ENCODE measurements at regions not wholly inside any gene's neighbourhood (a gene's known extent, or its start where the extent isn't known, plus 50 kb on each side); places are given as distances from the start of the nearest gene placed in this dataset.

DNA sequence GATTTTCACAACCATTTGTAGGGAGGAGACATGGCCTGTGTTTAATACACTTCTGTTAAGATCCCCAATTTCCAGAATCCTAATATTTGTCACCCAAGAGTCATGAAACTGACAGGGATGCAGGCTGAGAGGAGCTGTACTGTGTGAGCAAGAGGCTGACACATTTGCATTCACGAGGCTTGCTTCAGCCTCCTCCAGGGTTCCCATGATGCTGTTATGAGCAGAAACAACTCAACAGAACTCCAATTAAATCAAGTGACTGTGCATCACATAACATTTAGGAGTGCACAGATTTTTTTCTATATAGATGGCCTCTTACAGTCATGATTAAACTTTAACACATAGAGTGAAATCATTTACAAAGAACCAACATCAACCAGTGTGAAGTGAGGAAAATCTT is 292.3 kb upstream of the STT3B start:
- H3K27ac ChIP-seq = no peak overlapping the region
- no peak for DNase-seq (ENCODE audit: low read depth, low spot score)

DNA sequence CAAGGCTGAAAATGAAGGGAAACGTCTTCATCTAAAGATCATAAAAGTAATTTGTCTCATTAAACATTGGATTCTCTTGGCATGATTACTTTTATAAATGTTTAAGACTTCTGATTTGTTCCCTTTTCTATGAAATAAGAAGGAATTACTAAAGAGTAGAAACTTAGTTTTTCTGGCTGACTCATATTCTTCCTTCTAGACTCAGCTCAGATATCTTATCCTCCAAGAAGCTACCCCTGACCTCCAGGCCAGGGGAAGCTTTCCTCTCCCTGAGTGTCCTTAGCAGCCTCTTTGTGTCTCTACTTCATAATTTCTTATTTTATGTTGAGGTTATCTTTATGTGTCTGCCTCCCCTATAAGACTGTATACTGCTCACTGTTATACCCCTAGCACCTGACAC is 291.9 kb upstream of the STT3B start:
- DNase-seq (ENCODE audit: low read depth, low spot score) = no peak
- H3K27ac ChIP-seq = no peak overlapping the region

DNA sequence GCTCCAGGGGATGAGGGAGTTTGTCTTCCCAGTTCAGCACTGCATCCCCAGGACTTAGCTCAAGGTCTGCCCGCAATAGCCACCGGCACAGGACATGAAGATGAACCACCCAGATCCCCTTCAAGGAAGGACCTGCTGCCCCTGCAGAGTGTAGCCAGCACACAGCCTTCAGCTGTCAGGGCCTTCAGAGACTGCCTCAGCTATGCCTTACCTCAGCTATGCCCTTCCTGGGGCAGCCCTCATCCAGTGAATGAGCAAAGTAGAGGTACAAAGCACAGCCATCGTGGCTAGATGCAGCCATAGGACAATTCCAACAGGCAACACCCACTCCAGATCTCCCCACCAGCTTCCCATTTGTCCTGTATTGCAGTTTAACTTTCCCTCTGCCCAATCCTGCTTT is 291.2 kb upstream of the STT3B start:
- DNase-seq (ENCODE audit: low read depth, low spot score) = no peak
- H3K27ac ChIP-seq = no peak overlapping the region

DNA sequence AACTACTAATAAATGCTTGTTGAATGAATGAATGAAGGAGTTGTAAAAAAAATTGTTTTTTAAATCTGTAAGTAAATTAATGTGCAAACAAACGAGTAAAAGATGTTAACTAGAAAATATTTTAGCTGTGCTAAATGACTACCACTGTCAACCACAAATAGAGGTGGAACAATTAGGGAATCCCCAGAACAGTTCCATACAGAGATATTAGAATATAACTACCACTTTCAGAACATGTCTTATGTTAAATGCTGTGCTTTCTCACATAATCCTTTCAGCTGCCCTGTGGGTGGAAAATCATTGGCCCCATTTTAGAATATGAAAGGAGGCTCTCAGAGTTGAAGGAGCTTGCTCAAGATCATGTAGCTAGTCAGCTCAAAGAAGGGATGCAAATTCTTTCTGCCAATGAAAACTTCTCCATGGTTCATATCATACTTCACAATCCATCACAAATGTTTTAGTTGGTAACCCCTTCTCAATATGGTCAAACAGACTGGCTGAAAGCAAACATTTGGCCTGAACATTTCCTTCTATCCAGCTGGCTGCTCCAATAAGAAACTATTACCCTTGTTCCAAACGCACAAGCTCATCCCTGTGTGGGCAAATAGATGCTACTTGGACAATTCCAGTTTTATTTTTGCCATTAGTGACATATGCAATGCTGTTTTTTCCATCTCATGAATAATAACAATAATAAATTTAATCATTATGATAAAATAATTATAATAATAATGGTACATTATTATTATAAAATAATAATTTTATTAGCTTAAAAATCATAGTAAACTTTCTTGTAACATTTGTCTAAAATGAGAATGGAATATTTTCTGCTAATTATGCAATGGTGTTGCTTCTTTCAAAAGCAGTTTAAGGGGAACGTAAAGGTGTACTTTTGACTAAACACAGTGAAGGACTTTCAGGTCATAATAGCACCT is 290.4 kb upstream of the STT3B start:
- H3K27ac ChIP-seq = no peak overlapping the region
- DNase-seq (ENCODE audit: low read depth, low spot score) = no peak

DNA sequence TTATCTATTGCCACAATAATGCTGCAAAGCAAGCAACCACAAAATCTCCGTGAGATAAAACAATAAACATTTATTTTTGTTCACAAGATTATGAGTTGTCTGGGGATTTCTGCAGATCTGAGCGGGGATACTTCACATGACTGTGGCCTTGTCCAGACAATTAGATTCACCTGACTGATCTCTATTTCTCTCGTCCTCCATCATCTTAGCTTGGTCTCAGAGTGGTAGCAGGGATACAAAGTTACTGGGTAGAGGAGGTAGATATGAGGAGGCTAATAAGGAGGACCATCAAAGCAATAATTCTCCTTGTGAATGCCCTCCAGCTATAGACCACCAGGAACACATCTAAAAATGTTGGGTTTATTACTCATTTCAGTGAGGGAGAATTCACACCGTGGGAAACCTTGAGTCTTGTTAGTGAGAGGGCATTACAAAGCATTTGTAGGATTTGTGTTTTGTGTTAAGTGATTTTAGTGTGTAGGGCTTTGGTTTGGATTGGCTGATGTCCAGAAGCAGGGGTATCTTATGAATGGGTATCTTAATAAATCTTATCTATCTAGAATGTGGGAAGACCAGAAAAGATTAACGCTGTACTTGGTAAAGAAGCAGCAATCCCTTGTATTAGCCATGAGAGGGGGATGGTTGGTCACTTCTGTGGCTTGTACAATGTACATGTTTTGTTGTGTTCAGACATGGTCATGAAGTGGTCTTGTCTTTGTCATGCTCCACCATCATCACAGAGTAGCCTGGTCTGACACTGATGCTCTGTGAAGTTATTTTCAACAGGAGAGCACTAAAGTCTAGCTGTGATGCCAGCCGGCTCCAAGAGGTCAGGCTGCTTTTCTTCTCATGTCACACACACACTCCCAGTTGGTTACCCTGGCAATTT is 287.6 kb upstream of the STT3B start:
- DNase-seq (ENCODE audit: low read depth, low spot score) = no peak
- H3K27ac ChIP-seq = no peak overlapping the region

DNA sequence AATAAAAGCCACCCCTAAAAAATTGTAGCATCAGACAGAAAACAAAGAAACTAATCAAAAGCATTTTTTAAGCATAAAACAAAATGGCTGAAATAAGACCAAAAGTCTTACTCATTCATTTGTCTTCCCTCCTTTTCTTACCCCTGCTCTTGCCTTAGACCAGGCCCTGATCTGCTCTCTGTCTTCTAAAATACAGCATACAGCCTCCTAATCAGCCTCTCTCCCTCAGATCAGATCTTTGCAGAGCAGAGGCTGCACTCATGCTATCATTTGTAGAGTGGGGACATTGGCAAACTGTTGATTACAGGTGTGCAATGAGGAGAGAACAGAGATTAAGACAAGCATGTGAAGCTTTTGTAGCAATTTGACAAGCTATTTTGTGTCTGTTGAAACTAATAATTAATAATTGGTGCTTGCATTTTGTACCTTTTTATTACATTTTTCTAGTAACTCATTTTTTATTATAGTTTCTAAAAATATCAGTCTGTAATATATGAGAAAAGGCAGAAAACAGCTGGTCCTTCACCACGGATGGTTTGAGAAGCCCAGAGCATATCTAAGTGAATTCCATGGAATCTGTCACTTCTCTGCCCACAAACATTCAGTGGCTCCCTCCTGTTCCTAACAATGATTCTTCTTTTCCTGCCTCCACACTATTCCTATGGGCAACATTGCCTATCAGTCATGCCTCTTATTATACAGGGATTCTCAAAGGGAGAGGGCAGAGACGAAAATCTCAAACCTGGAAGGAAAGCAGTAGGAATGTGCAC is 286.2 kb upstream of the STT3B start:
- H3K27ac ChIP-seq = no peak overlapping the region
- no peak for DNase-seq (ENCODE audit: low read depth, low spot score)

DNA sequence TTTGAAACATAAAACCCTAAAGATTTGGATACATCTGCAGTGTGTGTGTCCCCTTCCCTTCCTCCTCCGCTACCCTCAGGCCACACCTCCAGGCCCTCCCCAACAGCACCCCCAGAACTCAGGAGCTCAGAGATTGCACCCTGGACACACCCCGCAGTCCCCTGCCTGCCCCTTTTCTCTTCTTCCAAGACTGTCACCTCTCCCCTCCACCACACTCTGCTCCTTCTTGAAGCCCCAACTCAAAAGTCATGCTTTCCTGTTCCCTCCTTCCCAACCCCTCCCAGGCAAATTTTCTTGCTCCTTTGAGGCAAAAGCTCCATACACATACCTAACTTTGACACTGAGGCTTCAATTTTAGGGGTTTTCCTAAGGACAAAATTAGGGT is 285.7 kb upstream of the STT3B start:
- DNase-seq (ENCODE audit: low read depth, low spot score) = no peak
- H3K27ac ChIP-seq = no peak overlapping the region

DNA sequence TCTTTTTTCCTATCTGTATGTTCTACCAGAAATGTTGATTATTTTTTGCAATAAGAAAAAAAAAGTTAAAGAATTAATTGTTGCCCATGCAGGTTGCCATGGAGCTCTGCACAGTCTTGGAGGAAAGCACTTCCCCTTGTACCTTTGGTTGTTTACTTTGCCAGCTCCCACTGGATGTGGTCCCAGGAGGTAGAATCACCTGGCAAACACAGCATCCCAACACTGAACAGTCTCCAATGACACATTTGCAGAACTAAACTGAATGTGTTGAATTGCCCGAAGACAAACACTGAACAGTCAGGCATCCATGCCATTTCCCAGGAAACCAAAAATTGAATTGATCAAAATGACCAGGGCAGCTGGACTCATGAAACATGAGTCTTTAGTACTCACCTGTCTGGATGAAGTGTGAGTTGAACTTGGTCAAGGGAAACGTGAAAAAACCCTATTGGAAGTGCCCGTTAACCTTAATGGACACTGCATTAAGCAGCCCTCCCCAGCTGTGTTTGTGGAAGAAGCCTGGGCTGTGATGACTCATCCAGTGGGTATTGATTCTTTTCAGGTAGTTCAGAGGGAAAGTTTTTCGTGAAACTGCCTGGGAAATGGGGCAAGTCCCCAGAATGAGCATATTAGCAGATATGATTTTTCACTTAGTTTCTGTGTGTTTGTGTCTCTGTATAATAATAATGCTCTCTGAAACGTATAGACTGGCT is 284.7 kb upstream of the STT3B start:
- H3K27ac ChIP-seq = no peak overlapping the region
- no peak for DNase-seq (ENCODE audit: low read depth, low spot score)

DNA sequence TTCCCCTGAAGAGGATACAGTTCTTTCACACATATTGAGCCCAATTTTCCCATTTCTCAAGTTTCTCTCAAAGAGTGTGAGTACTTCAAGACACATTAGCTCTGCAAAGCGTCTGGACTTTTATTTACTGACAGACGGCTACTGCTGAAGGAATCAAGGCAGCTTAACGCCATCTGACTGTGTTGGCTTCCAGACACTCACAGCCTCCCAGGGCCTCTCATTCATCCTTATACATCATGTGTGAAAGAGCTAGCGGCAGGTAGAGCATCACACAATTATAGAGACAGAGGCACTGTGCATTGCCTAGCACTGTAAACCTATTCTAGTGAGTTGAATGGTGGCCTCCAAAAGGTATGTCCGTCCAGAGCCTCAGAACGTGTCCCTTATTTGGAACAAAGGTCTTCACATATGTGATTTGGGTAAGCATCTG is 284.1 kb upstream of the STT3B start:
- DNase-seq (ENCODE audit: low read depth, low spot score) = no peak
- H3K27ac ChIP-seq = no peak overlapping the region

DNA sequence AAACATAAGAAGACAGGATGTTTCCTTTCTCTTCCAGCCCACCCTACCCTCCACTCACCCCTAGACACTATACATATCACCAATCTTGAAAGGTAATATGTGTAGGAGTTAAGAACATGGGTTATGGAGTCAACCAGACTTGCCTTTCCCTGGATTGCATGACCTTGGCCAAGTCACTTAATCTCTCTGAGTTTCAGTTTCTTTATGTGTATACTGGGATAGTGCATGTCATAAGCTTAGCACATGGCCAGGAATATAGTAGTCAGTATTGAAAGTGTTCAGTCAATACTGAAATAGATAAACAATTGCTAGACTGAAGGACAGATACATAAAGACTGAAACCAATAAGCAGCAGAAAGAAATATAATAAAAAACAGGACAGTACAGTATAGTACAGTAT is 283.2 kb upstream of the STT3B start:
- no peak overlapping the region for H3K27ac ChIP-seq
- DNase-seq (ENCODE audit: low read depth, low spot score) = no peak

DNA sequence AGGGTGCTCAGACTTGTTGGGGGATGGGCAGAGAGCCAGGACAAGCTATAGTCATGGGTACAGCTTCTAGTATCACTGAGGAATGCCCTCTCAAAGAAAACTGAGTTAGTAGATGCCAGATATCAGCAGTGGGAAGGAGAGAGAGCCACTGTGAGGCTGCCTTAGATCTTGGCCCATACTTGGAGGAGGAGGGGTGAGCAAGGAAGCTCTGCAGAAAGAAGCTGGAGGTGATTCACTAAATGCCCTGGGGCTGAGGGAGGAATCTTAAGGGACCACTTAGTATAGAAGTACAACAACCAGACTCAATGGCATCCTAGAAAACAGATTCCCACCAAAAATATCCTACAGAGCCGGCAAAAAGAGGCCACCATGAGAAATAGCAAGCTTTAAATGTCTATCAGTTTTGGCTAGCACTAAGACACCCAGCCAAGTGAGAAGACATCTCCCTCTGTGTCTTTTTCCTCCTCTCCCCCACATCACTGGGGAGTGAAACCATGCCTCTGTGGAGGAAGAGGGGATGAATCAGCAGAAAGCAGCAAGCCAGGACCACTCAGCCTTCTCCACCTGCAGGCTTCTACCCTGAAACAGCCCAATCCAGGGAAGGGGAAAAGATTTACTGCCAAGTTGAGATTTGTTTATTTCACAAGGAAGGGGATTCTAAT is 282.5 kb upstream of the STT3B start:
- no peak for DNase-seq (ENCODE audit: low read depth, low spot score)
- no peak overlapping the region for H3K27ac ChIP-seq

DNA sequence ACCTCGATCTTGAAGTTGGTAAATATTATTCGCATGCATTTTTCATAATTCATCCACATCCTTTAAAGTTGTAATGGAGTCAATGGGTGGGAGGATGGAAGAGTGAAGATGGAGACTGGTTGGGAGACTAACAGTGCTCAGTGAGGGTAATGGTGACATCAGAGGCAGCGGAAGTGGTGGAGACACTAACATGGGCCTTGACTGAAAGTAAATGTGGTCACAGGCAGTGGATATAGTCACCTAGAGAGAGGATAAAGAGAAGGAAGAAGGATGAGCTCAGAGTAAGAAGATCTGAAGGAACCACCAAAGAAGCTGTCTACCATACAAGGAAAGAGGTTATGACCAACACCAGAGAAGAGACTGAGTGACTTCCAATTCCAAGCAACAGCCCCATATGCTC is 281.6 kb upstream of the STT3B start:
- DNase-seq (ENCODE audit: low read depth, low spot score) = no peak
- H3K27ac ChIP-seq = no peak overlapping the region

DNA sequence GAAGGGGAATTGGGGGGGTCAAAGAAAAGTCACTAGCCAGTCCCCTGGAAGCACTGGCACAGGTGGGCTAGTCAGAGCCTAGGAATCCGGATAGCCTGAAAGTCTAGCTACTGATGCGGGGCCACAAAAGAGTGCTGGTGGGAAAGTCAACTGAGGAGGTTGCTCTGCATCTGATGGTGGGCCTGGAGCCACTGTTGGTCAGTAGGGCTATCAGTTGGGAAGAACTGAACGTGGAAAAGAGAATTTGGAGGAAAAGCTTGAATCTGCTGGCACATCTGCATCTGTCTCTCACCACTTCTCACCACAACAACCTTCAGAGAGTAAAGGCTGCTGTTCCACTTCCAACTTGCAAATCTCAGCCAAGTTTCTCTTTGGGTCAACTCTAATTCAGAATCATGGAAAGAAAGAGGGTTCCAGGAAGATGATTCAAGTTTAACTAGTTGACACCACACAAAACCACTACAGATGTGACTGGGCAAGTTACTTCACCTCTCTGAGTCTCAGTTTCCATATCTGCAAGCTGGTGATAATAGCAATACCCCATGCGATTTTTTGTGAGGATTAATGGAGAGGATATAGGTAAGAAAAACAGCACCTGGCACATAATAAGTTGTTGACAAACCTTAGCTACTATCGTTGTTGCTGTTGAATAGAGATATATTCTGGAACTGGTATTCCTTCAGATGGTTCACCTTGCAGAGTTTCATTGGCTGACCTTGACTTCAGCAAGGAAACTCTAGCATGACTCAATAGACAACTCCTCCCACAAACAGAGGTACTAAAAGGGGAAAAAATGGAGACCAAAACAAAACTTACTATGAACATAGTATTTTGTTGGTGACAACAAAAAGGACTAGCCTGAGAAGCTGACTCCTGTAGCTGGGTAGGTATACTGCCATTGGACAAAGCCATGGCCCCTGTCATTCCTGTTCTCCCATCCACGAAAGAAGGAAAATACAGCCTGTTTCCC is 280.2 kb upstream of the STT3B start:
- DNase-seq (ENCODE audit: low read depth, low spot score) = no peak
- H3K27ac ChIP-seq = no peak overlapping the region

DNA sequence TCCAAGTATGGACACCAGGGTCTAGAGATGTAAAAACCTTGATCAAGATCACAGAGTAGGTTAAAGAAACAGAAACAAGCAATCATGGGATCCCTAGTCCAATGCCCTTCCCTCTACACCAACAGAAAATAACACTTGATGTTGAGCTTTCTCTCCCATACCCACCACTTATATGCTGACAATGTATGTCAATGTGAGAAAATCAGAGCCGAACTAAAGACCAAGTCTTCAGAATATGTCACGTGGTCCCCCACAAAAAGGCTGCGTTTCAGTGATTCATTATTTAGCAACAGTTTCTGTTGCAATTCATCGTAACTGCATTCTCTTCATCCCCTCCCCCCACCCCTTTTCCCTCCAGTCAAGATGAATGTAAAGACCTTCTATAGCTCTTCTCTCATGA is 278.9 kb upstream of the STT3B start:
- no peak for DNase-seq (ENCODE audit: low read depth, low spot score)

DNA sequence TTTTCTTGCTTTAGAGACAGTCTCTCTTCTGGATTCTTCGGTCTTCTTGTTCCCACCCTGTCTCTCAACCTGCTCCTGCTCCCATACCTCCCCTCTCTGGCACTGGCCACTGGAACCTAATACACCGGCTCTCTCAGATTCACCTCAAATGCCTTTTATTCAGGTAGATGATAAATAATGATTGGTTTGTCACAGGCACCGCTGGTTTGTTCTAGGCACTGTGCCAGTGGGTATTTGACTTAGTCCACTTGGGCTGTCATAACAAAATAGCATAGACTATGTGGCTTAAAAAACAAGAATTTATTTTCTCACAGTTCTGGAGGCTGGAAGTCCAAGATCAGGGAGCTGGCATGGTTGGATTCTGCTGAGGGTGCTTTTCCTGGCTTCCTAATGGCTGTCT is 278.2 kb upstream of the STT3B start:
- DNase-seq (ENCODE audit: low read depth, low spot score) = no peak
- H3K27ac ChIP-seq = no peak overlapping the region

More for the DNA sequence above, 278.9 kb upstream of the STT3B start:
- H3K27ac ChIP-seq = no peak overlapping the region

DNA sequence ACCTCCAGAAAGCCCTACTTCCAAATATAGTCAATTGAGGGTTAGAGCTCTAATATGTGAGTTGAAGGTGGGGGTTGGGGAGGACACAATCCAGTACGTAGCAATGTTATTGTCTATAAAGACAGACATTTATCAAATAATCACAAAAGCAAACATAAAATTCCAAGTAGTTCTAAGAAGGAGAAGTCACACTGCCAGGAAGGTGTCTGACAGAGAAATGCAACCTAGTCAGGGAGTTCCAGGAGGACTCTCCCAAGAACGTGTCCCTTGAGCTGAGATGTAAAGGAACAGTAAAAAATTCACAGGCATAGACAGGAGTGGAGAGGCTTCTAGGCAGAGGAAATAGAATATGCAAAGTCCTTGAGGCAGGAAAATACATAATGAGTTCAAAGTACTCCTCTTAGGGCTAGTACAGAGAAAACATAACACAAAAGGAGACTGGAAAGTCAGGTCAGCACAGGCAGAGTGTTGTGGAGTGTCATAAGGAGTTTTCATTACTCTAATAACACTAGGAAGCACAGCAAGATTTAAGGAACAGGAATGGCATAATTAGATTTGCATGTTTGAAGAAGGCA is 277.6 kb upstream of the STT3B start:
- DNase-seq (ENCODE audit: low read depth, low spot score) = no peak

DNA sequence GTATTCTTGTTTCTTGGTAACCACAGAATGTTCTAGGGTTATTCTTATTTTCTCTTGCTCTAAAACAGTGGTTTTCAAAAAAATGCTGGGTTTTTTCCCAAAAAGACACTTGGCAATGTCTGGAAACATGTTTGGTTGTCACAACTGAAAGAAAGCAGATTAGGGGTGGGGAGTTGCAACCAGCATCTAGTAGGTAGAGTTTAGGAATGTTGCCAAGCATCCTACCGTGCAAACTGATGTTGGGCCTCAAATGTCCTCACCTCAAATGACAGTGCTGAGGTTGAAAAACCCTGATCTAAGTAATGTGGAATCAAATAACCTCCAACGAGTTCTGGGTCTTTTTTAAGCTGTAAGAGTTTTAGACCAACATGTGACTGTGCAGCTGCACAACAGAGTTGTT is 270.5 kb upstream of the STT3B start:
- no peak for DNase-seq (ENCODE audit: low read depth, low spot score)

More for the DNA sequence above, 277.6 kb upstream of the STT3B start:
- H3K27ac ChIP-seq = no peak overlapping the region

DNA sequence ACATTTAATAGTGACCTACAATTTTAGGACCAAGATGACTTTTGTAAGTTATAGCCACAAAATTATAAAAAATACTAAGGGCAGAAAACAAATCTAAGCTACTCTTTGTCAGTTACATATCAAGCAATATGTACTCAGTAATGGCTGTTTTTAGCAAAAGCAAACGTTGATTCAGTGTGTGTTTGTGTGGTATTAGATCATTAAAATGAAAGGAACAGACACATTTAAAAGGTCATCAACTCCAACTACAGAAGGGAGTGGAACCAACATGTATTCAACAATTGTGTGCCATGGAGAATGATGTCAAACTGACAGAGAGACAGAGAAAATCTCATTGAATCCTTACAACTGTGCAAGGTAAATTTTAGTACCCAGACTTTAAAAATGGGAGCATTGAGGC is 268.8 kb upstream of the STT3B start:
- DNase-seq (ENCODE audit: low read depth, low spot score) = no peak
- H3K27ac ChIP-seq = no peak overlapping the region

More for the DNA sequence above, 270.5 kb upstream of the STT3B start:
- no peak overlapping the region for H3K27ac ChIP-seq
